Smooth muscle cell (in vitro differentiated cells): ENCODE measurements at regions not wholly inside any gene's neighbourhood (a gene's known extent, or its start where the extent isn't known, plus 50 kb on each side); places are given as distances from the start of the nearest gene placed in this dataset.

Source experiments
- DNase-seq: peaks from one replicate; lab custom pipeline; 2025; ENCODE audit not compliant: unreplicated experiment; lab: John Stamatoyannopoulos, UW
- H2AFZ ChIP-seq: fragments of 200-600 bp; sonication (generic); 2 replicates; pipeline ENCODE4 v1.6.0; 2016; ENCODE audit warnings: antibody characterized with exemption, low read depth, mild to moderate bottlenecking
- H3F3A ChIP-seq: fragments of 200-600 bp; sonication (generic); 2 replicates; pipeline ENCODE4 v1.6.0; 2017; ENCODE audit warnings: antibody characterized with exemption, low read depth
- H3K27ac ChIP-seq: fragments of 200-600 bp; sonication (generic); 2 replicates; pipeline ENCODE4 v1.5.1; 2016; ENCODE audit warnings: low read depth, mild to moderate bottlenecking
- H3K27me3 ChIP-seq: fragments of 200-600 bp; sonication (generic); 2 replicates; pipeline ENCODE4 v1.6.1; 2016; ENCODE audit warnings: low read depth, mild to moderate bottlenecking
- H3K36me3 ChIP-seq: fragments of 200-600 bp; sonication (generic); 2 replicates; pipeline ENCODE4 v1.5.1; 2016; ENCODE audit warnings: low read depth
- H3K4me1 ChIP-seq: fragments of 200-600 bp; sonication (generic); 2 replicates; pipeline ENCODE4 v1.5.1; 2016; ENCODE audit warnings: low read depth
- H3K4me2 ChIP-seq: fragments of 200-600 bp; sonication (generic); 2 replicates; pipeline ENCODE4 v1.6.0; 2016; ENCODE audit warnings: mild to moderate bottlenecking
- H3K4me3 ChIP-seq: fragments of 200-600 bp; sonication (generic); 2 replicates; pipeline ENCODE4 v1.5.1; 2016; ENCODE audit warnings: mild to moderate bottlenecking
- H3K79me2 ChIP-seq: fragments of 200-600 bp; sonication (generic); 2 replicates; pipeline ENCODE4 v1.6.0; 2016; ENCODE audit warnings: low read depth, mild to moderate bottlenecking
- H3K9ac ChIP-seq: fragments of 200-600 bp; sonication (generic); 2 replicates; pipeline ENCODE4 v1.6.0; 2016; ENCODE audit warnings: low read depth
- H3K9me3 ChIP-seq: fragments of 200-600 bp; sonication (generic); replicated peaks from 2 replicates; pipeline ENCODE4 v1.5.1; 2016; ENCODE audit warnings: low read depth
- H4K20me1 ChIP-seq: fragments of 200-600 bp; sonication (generic); 2 replicates; pipeline ENCODE4 v1.6.0; 2016; ENCODE audit warnings: low read depth
- WGBS: methylation state at CpG from one replicate; pipeline ENCODE4 v1.1.7; 2016; ENCODE audit warnings: low lambda C conversion rate; 5-methylcytosine and 5-hydroxymethylcytosine counted together
- TF ChIP-seq, protein P1 (sequence below): fragments of 200-600 bp; sonication (generic); IDR thresholded peaks from 2 replicates; pipeline ENCODE4 v1.5.1; 2017; ENCODE audit warnings: borderline replicate concordance, mild to moderate bottlenecking, antibody characterized with exemption; ENCODE audit not compliant: insufficient read depth, poor library complexity, severe bottlenecking

DNA sequence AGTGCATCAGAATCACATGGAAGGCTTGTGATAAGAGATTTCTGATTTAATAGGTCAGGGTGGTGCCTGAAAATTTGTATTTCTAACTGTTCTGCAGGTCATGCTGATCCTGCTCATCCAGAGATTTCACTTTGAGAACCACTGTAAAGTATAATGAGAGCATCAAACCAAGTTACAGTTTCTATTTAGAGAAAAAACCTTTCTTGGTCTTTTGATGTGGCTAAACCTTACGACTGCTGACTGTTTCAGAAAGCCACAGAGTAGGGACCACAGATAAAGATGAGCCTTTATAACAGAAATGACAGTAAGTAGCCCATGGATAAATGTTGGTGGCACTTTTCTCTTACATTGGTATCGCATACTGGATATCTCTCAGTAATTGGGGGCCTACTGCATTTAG is 109.4 kb upstream of the FANCL start:
- TF ChIP-seq, protein P1, sequence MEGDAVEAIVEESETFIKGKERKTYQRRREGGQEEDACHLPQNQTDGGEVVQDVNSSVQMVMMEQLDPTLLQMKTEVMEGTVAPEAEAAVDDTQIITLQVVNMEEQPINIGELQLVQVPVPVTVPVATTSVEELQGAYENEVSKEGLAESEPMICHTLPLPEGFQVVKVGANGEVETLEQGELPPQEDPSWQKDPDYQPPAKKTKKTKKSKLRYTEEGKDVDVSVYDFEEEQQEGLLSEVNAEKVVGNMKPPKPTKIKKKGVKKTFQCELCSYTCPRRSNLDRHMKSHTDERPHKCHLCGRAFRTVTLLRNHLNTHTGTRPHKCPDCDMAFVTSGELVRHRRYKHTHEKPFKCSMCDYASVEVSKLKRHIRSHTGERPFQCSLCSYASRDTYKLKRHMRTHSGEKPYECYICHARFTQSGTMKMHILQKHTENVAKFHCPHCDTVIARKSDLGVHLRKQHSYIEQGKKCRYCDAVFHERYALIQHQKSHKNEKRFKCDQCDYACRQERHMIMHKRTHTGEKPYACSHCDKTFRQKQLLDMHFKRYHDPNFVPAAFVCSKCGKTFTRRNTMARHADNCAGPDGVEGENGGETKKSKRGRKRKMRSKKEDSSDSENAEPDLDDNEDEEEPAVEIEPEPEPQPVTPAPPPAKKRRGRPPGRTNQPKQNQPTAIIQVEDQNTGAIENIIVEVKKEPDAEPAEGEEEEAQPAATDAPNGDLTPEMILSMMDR = no peak

DNA sequence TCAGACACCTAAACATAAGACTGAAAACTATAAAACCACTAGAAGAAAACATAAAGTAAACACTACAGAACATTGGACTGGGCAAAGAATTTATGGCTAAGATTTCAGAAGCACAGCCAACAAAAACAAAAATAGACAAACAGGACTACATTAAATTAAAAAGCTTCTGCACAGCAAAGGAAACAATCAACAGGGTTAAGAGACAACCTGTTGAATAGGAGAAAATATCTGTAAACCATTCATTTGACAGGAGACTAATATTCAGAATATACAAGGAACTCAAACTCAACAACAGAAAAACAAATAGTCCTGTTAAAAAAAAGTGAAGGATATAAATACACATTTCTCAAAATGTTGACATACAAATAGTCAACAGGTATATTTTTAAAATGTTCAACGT is 106.7 kb upstream of the FANCL start:
- H3K27me3 ChIP-seq = no peaks in the 10 kb centered on the region
- H3K4me2 ChIP-seq = no peak overlapping the region
- no peaks in the 10 kb centered on the region for H4K20me1 ChIP-seq
- no peak overlapping the region for H2AFZ ChIP-seq
- no peak for DNase-seq
- 77% methylated on average over 1 of the region's 1 CpG for WGBS
- H3K9ac ChIP-seq = no peak overlapping the region
- H3K4me1 ChIP-seq = no peaks in the 10 kb centered on the region
- no peaks in the 10 kb centered on the region for H3F3A ChIP-seq
- no peaks in the 10 kb centered on the region for H3K79me2 ChIP-seq
- no peaks in the 10 kb centered on the region for H3K9me3 ChIP-seq
- TF ChIP-seq, protein P1 = no peak
- H3K27ac ChIP-seq = no peak overlapping the region
- no peaks in the 10 kb centered on the region for H3K36me3 ChIP-seq
- no peak overlapping the region for H3K4me3 ChIP-seq

More for the DNA sequence above, 109.4 kb upstream of the FANCL start:
- H3K27ac ChIP-seq = no peak overlapping the region
- no peaks in the 10 kb centered on the region for H3K36me3 ChIP-seq
- 43% methylated on average over 2 of the region's 2 CpGs for WGBS
- no peak overlapping the region for H3K4me3 ChIP-seq
- no peaks in the 10 kb centered on the region for H4K20me1 ChIP-seq
- H3K9me3 ChIP-seq = no peaks in the 10 kb centered on the region
- H3K4me2 ChIP-seq = no peak overlapping the region
- no peaks in the 10 kb centered on the region for H3K27me3 ChIP-seq
- H3K4me1 ChIP-seq = no peaks in the 10 kb centered on the region
- no peak overlapping the region for H3K9ac ChIP-seq
- DNase-seq = no peak
- H2AFZ ChIP-seq = no peak overlapping the region
- H3F3A ChIP-seq = no peaks in the 10 kb centered on the region
- H3K79me2 ChIP-seq = no peaks in the 10 kb centered on the region

DNA sequence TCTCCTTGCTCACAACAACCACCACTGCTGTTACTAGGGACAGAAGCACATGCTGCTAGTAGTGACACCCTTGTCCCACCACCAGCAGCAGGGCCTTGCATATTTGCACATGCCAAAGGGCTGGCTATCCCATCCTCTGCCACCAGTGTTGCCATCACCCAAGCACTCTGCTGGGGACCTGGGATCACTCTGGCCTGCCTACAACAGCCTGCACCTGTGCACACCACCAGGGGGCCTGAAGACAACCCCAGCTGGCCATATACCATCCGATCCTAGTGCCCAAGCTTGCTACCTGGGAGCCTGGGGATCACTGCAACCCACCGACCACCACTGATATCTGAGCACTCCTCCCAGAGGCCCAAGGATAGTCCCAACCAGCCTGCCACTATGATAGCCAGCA is 99.9 kb upstream of the FANCL start:
- no peak overlapping the region for H3K4me3 ChIP-seq
- no peak overlapping the region for H2AFZ ChIP-seq
- no peaks in the 10 kb centered on the region for H3K9me3 ChIP-seq
- H3K4me1 ChIP-seq = no peaks in the 10 kb centered on the region
- H3K36me3 ChIP-seq = no peaks in the 10 kb centered on the region
- no peaks in the 10 kb centered on the region for H4K20me1 ChIP-seq
- no peaks in the 10 kb centered on the region for H3K27me3 ChIP-seq
- TF ChIP-seq, protein P1 = no peak
- WGBS = 91% methylated on average over 2 of the region's 2 CpGs
- no peak overlapping the region for H3K9ac ChIP-seq
- no peak for DNase-seq
- no peaks in the 10 kb centered on the region for H3K79me2 ChIP-seq
- no peak overlapping the region for H3K27ac ChIP-seq
- no peak overlapping the region for H3K4me2 ChIP-seq
- no peaks in the 10 kb centered on the region for H3F3A ChIP-seq

DNA sequence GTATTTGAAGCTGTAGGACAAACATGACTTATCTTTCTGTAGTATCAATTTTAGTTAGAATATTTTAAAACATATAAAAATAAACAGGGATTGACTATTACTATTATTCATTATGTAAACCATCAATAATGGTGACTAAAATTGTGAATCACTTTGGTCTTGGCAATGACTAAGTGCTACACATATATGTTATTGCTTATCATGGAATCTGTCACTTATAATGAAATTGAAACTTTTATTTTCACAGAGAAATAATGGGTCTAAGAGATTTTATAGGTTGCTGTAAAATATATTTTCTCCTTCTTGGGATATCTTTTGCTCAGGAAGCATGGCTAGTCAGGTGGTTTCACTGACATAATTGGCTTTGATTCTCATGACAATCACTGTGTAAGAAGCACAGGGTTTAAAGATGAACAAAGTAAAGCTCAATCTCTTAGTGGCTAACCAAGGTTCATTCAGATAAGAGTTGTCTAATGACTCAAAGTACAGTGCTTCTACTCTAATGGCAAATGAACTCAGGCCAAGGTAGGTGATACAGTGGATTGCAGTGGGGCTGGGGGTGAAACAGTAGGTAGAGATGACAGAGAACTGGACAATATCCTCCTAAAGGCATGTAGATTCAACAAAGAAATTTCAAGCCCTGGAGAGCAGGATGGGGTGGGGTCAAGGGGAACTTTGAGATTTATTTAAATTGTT is 98.6 kb upstream of the FANCL start:
- Histone ChIP-seq H4K20me1 (no peaks in the 10 kb centered on the region), H3K4me3 (no peak overlapping the region), H3K27ac (no peak overlapping the region), H3K27me3 (no peaks in the 10 kb centered on the region), H3K36me3 (no peaks in the 10 kb centered on the region), H3F3A (no peaks in the 10 kb centered on the region), H3K4me1 (no peaks in the 10 kb centered on the region), H2AFZ (no peak overlapping the region), H3K79me2 (no peaks in the 10 kb centered on the region), H3K9me3 (no peaks in the 10 kb centered on the region), H3K9ac (no peak overlapping the region), H3K4me2 (no peak overlapping the region)
- TF ChIP-seq, protein P1 = no peak
- DNase-seq = no peak
